H9 (cell line): ENCODE measurements at regions not wholly inside any gene's neighbourhood (a gene's known extent, or its start where the extent isn't known, plus 50 kb on each side); places are given as distances from the start of the nearest gene placed in this dataset.
A peak's percentile ranks its signal among the peaks of the same experiment; 100 is the strongest.

Experiments
- DNase-seq: peaks from one replicate; pipeline ENCODE4 v3.0.0-alpha.2; 2017
- H2AFZ ChIP-seq: one replicate; pipeline ENCODE4 v1.6.1; 2013; ENCODE audit warnings: mild to moderate bottlenecking, low read length, control low read depth, moderate library complexity
- H2AK5ac ChIP-seq: 2 replicates; pipeline ENCODE4 v1.6.1; 2013; ENCODE audit warnings: low read length, control low read depth, mixed read lengths; ENCODE audit not compliant: insufficient read length
- H2BK120ac ChIP-seq: one replicate; pipeline ENCODE4 v1.6.1; 2013; ENCODE audit warnings: low read depth, mild to moderate bottlenecking, low read length, control low read depth, inconsistent platforms; ENCODE audit not compliant: poor library complexity, severe bottlenecking
- H2BK12ac ChIP-seq: 2 replicates; pipeline ENCODE4 v1.6.1; 2013; ENCODE audit warnings: low read length, control low read depth, mixed read lengths, low read depth; ENCODE audit not compliant: insufficient read length
- H2BK15ac ChIP-seq: 2 replicates; pipeline ENCODE4 v1.6.1; 2013; ENCODE audit warnings: low read depth, low read length, control low read depth
- H2BK20ac ChIP-seq: one replicate; pipeline ENCODE4 v1.6.1; 2013; ENCODE audit warnings: low read depth, mild to moderate bottlenecking, low read length, control low read depth, inconsistent platforms; ENCODE audit not compliant: poor library complexity, severe bottlenecking
- H2BK5ac ChIP-seq: 2 replicates; pipeline ENCODE4 v1.6.1; 2013; ENCODE audit warnings: low read length, control low read depth, mixed read lengths; ENCODE audit not compliant: insufficient read length
- H3K14ac ChIP-seq: 2 replicates; pipeline ENCODE4 v1.6.1; 2013; ENCODE audit warnings: low read length, control low read depth; ENCODE audit not compliant: insufficient read depth
- H3K18ac ChIP-seq: 2 replicates; pipeline ENCODE4 v1.6.1; 2013; ENCODE audit warnings: low read depth, mild to moderate bottlenecking, mixed read lengths, low read length, control low read depth; ENCODE audit not compliant: insufficient read length
- H3K23ac ChIP-seq: 2 replicates; pipeline ENCODE4 v1.6.1; 2013; ENCODE audit warnings: low read length, control low read depth, mixed read lengths, low read depth; ENCODE audit not compliant: insufficient read length
- H3K23me2 ChIP-seq: 2 replicates; pipeline ENCODE4 v1.6.1; 2013; ENCODE audit warnings: low read depth, mild to moderate bottlenecking, mixed read lengths, low read length, control low read depth; ENCODE audit not compliant: insufficient read length, poor library complexity, severe bottlenecking
- H3K27ac ChIP-seq: 2 replicates; pipeline ENCODE4 v1.5.1; 2013; ENCODE audit warnings: low read length, control low read depth, mixed read lengths, low read depth; ENCODE audit not compliant: insufficient read length
- H3K27me3 ChIP-seq: 2 replicates; pipeline ENCODE4 v1.6.1; 2013; ENCODE audit warnings: low read length, control low read depth, inconsistent platforms; ENCODE audit not compliant: insufficient read depth
- H3K4ac ChIP-seq: 2 replicates; pipeline ENCODE4 v1.6.1; 2013; ENCODE audit warnings: low read depth, mild to moderate bottlenecking, control low read depth, inconsistent platforms, low read length, moderate library complexity
- H3K4me1 ChIP-seq: 2 replicates; pipeline ENCODE4 v1.6.1; 2013; ENCODE audit warnings: low read length, control low read depth, inconsistent platforms; ENCODE audit not compliant: insufficient read depth
- H3K4me2 ChIP-seq: 2 replicates; pipeline ENCODE4 v1.6.1; 2013; ENCODE audit warnings: low read length, control low read depth, mixed read lengths; ENCODE audit not compliant: insufficient read length, insufficient read depth
- H3K56ac ChIP-seq: 2 replicates; pipeline ENCODE4 v1.6.1; 2013; ENCODE audit warnings: low read depth, mild to moderate bottlenecking, mixed read lengths, low read length, control low read depth; ENCODE audit not compliant: insufficient read length
- H3K79me1 ChIP-seq: 2 replicates; pipeline ENCODE4 v1.6.1; 2013; ENCODE audit warnings: low read depth, mild to moderate bottlenecking, moderate library complexity, low read length, control low read depth, inconsistent platforms; ENCODE audit not compliant: insufficient read depth, poor library complexity, severe bottlenecking
- H3K79me2 ChIP-seq: 2 replicates; pipeline ENCODE4 v1.6.1; 2013; ENCODE audit warnings: low read length, control low read depth, inconsistent platforms; ENCODE audit not compliant: insufficient read depth
- H3K9ac ChIP-seq: 2 replicates; pipeline ENCODE4 v1.6.1; 2013; ENCODE audit warnings: low read length, control low read depth, mixed read lengths; ENCODE audit not compliant: insufficient read length; ENCODE audit errors: extremely low read depth
- H3K9me3 ChIP-seq: one replicate; pipeline ENCODE4 v1.6.1; 2013; ENCODE audit warnings: low read depth, low read length, inconsistent platforms; ENCODE audit not compliant: control insufficient read depth
- H3T11ph ChIP-seq: one replicate; pipeline ENCODE4 v1.6.1; 2013; ENCODE audit warnings: mild to moderate bottlenecking, low read length, control low read depth, inconsistent platforms
- H4K20me1 ChIP-seq: one replicate; pipeline ENCODE4 v1.6.1; 2013; ENCODE audit not compliant: control insufficient read depth, insufficient read length, insufficient read depth
- H4K5ac ChIP-seq: 2 replicates; pipeline ENCODE4 v1.6.1; 2013; ENCODE audit warnings: low read depth, mild to moderate bottlenecking, mixed read lengths, low read length, control low read depth; ENCODE audit not compliant: insufficient read length
- H4K8ac ChIP-seq: replicated peaks from 2 replicates; pipeline ENCODE4 v1.6.1; 2013; ENCODE audit warnings: low read length, control low read depth, mixed read lengths, low read depth; ENCODE audit not compliant: insufficient read length
- H4K91ac ChIP-seq: 2 replicates; pipeline ENCODE4 v1.6.1; 2013; ENCODE audit warnings: low read depth, mild to moderate bottlenecking, moderate library complexity, mixed read lengths, low read length, control low read depth; ENCODE audit not compliant: insufficient read length
- H3K27ac Mint-ChIP-seq, 3 experiments: 2 replicates in 2 of 3; 3 replicates in 1 of 3; pipeline ENCODE4 v1.8.0; 2020 to 2021; ENCODE audit warnings: mixed read lengths in 3 of 3, mild to moderate bottlenecking in 1 of 3, moderate library complexity in 1 of 3
- H3K27me3 Mint-ChIP-seq: 2 replicates; pipeline ENCODE4 v1.8.0; 2021; ENCODE audit warnings: low read depth, mild to moderate bottlenecking, moderate library complexity, mixed read lengths
- H3K36me3 Mint-ChIP-seq, 3 experiments: 2 replicates in 2 of 3; 3 replicates in 1 of 3; pipeline ENCODE4 v1.8.0; 2020 to 2021; ENCODE audit warnings: low read depth in 3 of 3, mixed read lengths in 3 of 3; ENCODE audit not compliant: insufficient read depth in 1 of 3
- H3K4me1 Mint-ChIP-seq, 2 experiments: 2 replicates each; pipeline ENCODE4 v1.8.0; 2020; ENCODE audit warnings: mixed read lengths in 2 of 2
- H3K4me3 Mint-ChIP-seq, 2 experiments: 2 replicates in 1 of 2; 3 replicates in 1 of 2; pipeline ENCODE4 v1.8.0; 2020 to 2021; ENCODE audit warnings: mild to moderate bottlenecking in 2 of 2, mixed read lengths in 2 of 2, moderate library complexity in 1 of 2
- H3K9me3 Mint-ChIP-seq, 2 experiments: 2 replicates in 1 of 2; 3 replicates in 1 of 2; pipeline ENCODE4 v1.8.0; 2020; ENCODE audit warnings: mild to moderate bottlenecking in 2 of 2, mixed read lengths in 2 of 2, moderate library complexity in 1 of 2
- WGBS: extraction: QIAGEN DNeasy Blood & Tissue Kit; methylation state at CpG from one replicate; pipeline ENCODE4 v1.1.7; 2013; ENCODE audit warnings: missing lambda C conversion rate, low lambda C conversion rate, mixed read lengths; ENCODE audit not compliant: insufficient read length; ENCODE audit errors: extremely low coverage; 5-methylcytosine and 5-hydroxymethylcytosine counted together
- TF ChIP-seq, protein P1 (sequence below): fragments of 200-600 bp; sonication (generic); conservative IDR thresholded peaks from 3 replicates; pipeline ENCODE4 v1.8.0; 2021; ENCODE audit warnings: antibody characterized with exemption, mild to moderate bottlenecking

GRCh38 chr17:49910094-49910857 is 58.7 kb upstream of the DLX4 start:
- H3K9me3 ChIP-seq = no peaks in the 10 kb centered on the region
- H2BK20ac ChIP-seq = no peak overlapping the region
- H2BK12ac ChIP-seq = no peak overlapping the region
- no peak overlapping the region for H2AFZ ChIP-seq
- H3K4me1 ChIP-seq = 0 out of 2 replicates have a peak, but pooled peaks cover 4% of the 10 kb centered on the region
- TF ChIP-seq, protein P1, sequence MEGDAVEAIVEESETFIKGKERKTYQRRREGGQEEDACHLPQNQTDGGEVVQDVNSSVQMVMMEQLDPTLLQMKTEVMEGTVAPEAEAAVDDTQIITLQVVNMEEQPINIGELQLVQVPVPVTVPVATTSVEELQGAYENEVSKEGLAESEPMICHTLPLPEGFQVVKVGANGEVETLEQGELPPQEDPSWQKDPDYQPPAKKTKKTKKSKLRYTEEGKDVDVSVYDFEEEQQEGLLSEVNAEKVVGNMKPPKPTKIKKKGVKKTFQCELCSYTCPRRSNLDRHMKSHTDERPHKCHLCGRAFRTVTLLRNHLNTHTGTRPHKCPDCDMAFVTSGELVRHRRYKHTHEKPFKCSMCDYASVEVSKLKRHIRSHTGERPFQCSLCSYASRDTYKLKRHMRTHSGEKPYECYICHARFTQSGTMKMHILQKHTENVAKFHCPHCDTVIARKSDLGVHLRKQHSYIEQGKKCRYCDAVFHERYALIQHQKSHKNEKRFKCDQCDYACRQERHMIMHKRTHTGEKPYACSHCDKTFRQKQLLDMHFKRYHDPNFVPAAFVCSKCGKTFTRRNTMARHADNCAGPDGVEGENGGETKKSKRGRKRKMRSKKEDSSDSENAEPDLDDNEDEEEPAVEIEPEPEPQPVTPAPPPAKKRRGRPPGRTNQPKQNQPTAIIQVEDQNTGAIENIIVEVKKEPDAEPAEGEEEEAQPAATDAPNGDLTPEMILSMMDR = no peak
- no peak overlapping the region for H3K27ac Mint-ChIP-seq
- H3K4me2 ChIP-seq = peak overlapping the region; percentile 78
- no peak overlapping the region for H3K56ac ChIP-seq
- no peak overlapping the region for H4K8ac ChIP-seq
- H4K5ac ChIP-seq = no peak overlapping the region
- no peaks in the 10 kb centered on the region for H4K20me1 ChIP-seq
- H2AK5ac ChIP-seq = no peak overlapping the region
- no peak overlapping the region for H3T11ph ChIP-seq
- DNase-seq = peak; percentile 90
- no peaks in the 10 kb centered on the region; a peak in 1 of 7 replicates for H3K36me3 Mint-ChIP-seq
- H3K27ac ChIP-seq = no peak overlapping the region
- no peak overlapping the region for H2BK120ac ChIP-seq
- H3K18ac ChIP-seq = no peak overlapping the region
- no peaks in the 10 kb centered on the region for H3K79me2 ChIP-seq
- H3K27me3 ChIP-seq = peaks cover 26% of the 10 kb centered on the region; the same call in 1 of the 2 replicates
- H3K79me1 ChIP-seq = no peaks in the 10 kb centered on the region
- no peak overlapping the region for H2BK15ac ChIP-seq
- H4K91ac ChIP-seq = no peak overlapping the region
- WGBS = no CpG with 5 or more reads among the region's 69 CpGs
- H3K4me1 Mint-ChIP-seq = peaks cover 42 to 78% of the 10 kb centered on the region in 2 experiments
- H3K23me2 ChIP-seq = peaks cover 5% of the 10 kb centered on the region
- peak overlapping the region; percentile 69 to 92 for H3K4me3 Mint-ChIP-seq
- H3K23ac ChIP-seq = no peak overlapping the region
- no peaks in the 10 kb centered on the region; a peak in 1 of 5 replicates for H3K9me3 Mint-ChIP-seq
- H3K14ac ChIP-seq = no peak overlapping the region
- H3K9ac ChIP-seq = no peak overlapping the region
- peaks cover 94% of the 10 kb centered on the region for H3K27me3 Mint-ChIP-seq
- no peak overlapping the region for H2BK5ac ChIP-seq
- H3K4ac ChIP-seq = no peak overlapping the region
